Activated CD4-positive, alpha-beta T cell treated with anti-CD3 and anti-CD28 coated beads, Interleukin-2, amount 50 U/mL, for 24 hours (primary cell): ENCODE measurements at regions not wholly inside any gene's neighbourhood (a gene's known extent, or its start where the extent isn't known, plus 50 kb on each side); places are given as distances from the start of the nearest gene placed in this dataset.

Experiments
- DNase-seq, 2 donors: peaks; one replicate each; pipeline ENCODE4 v3.0.0-alpha.2; 2020; ENCODE audit warnings: low read depth in 1 of 2, low spot score in 1 of 2

- no peak for DNase-seq
These were observed 229.7 kb upstream of the NCAM1 start for GRCh38 chr11:112731538-112731937.

DNA sequence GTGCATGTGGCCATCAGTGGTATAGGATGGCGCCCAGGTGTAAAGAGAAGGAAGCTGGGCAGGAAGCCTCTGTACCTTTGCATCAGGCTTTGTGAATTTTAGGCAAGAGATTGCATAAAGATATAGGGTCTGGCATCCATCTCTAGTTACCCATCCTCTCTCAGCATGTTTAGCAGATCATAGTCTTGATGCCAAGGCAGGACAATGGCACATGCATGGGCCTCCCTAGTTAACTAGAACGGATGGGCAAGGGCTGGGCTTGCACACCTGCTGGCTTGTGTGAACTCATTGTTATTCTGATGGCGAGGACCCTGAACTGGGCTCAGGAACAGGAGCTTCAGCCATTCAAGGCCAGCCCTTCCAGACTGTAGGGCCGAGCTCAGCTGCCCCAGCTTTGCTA is 229.2 kb upstream of the NCAM1 start:
- DNase-seq: no peak

DNA sequence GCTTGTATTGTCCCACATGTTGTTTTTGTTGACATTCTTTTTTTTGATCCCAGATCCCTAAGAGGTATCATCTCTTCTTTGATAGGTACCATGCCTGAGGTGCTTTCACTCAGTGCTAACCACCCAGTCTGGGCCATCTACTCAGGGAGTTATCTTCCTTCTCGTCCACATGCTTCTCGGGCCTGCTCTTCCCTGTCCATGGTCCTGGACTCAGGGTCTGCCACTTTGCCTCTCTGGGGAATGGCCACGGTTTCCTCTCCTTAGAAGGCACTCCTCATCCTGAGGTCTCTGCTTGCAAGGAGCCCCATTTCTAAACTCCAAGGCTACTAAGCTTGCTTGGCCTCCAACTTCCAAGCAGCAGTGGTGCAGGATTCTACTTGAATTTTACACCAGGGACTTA is 227.0 kb upstream of the NCAM1 start:
- DNase-seq: no peak

DNA sequence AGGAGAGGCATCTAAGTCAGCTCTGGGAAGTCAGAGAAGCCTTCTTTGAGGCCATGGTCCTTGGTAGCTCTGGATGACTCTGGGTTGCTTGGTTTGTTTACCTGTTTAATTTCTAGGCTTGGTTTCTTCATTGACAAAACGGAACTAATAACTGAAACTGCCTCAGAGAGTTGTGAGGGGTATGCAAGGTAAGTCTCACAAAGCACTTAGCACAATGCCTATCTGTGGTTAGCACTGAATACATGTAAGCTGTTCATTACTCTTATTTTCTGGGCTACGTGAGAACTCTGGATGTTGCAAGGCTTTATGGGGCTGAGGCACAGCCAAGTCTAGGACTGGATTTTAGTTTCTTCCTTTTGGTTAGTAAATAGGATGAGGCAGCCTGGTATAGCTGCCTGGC is 225.8 kb upstream of the NCAM1 start:
- no peak for DNase-seq

- DNase-seq: no peak
These were observed 217.2 kb upstream of the NCAM1 start for GRCh38 chr11:112744041-112744440.

DNA sequence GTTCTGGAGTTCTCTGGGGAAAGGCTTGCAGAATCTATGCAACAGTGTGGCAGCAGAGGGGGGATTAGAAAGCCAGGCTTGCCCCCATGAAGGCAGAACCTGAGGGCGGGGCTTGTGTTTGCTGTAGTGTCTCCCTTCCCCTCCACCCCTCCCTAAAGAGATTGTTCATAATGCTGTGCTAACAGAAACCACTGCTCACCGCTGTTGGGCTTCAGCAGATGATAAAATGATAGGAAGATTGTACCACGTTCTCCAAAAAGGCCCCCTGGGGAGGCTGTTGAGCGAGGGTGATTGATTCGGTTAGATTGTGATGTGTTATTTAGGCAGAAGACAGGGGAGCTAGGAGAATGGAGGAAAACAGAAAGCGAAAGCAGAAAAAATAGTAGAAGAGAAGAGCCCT is 215.2 kb upstream of the NCAM1 start:
- DNase-seq: no peak

DNA sequence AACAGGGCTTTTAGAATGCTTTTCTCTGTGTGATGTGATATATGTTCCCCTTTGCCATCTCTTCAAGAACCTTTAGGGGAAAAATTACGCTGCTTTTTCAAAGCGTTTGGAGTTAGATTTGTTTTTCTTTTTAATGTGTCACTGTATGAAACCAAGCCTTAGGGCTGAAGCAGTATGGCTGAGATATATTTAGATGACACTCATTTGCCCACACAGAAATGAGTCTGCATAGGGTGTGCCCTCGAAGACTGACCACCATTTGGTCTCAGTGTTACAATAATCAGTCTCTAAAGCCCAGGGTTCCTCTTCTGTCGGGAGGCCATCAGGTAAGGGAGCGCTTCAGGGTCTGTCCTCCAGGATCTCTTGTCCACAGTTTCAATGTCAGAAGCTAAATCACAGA is 213.0 kb upstream of the NCAM1 start:
- no peak for DNase-seq

- DNase-seq: no peak
These were observed 212.3 kb upstream of the NCAM1 start for GRCh38 chr11:112748713-112749543.

DNA sequence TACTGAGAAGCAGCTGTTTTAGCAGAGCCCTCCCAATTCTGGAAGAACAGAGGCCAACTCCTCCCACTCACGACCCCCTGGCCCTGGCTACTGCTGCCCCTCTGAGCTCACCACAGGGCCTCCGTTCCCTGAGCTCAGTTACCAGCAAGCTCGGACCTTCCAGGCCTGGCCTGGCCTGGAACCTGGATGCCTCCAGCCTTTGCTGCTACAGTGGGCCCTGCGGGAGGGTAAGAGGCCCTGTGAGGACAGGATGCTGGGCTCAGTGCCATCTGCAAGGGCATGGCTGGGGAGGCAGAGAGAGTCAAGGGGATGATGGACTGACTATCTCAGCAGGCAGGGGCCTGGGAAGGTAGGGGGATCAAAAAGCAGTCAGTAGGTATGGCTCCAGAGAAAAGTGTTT is 209.9 kb upstream of the NCAM1 start:
- DNase-seq: no peak

- no peak for DNase-seq
These were observed 209.4 kb upstream of the NCAM1 start for GRCh38 chr11:112751772-112752171.

GRCh38 chr11:112752563-112752962 is 208.7 kb upstream of the NCAM1 start:
- no peak for DNase-seq

DNA sequence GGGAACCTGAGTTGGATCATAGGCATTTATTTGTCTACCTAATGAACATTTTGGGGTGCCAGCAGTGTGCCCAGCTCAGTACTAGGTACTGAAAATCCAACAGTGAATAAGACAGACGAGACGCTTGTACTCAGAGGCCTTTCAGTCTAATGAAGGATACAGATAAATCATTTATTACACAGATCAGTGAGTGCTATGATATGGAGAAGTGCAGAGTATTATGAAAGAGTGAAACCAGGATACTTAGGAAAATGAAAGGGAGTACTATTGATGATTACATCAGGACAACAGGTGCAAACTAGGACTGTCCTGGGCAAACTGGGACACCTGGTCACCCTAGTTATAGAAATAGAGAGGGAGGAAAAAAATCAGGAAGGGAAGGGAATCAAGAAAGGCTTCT is 207.5 kb upstream of the NCAM1 start:
- no peak for DNase-seq

DNA sequence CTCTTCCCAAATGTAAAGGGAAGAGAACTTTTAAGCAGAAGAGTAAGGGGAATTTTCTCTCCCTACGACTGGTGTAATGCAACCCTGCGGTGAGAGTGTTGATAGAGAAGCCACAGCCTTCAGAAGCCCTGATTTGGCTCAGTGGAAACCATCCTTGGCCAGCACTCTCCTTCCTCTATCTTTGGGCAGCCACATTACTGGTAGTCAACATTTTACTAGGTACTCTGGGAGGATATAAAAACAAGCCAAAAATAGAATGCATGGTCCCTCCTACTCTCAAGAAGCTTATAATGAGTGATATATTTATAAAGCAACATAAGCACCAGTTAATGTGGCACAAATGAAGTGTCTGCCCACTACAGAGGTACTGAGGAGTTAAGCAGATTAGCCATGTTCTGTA is 201.8 kb upstream of the NCAM1 start:
- DNase-seq: no peak

- no peak for DNase-seq
These were observed 200.7 kb upstream of the NCAM1 start for GRCh38 chr11:112760396-112761059.

- no peak for DNase-seq
These were observed 199.1 kb upstream of the NCAM1 start for GRCh38 chr11:112761911-112762706.

DNA sequence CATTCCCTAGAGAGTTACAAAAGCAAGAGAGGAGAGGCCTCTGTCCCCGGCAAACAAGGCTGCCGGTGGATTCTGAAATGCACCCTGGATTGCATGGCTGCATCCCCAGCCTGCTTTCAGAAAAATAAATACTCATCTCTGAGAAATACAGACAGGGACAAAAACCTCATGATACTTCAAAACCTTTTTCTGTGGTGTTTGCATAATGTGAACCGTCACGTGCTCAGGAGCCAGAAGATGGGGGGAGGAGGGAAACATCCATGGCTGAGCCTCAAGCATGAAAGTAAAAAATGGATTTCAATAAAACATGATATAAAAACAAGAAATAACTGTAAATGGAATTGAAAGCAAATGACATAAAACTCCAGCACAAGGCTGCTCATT is 198.5 kb upstream of the NCAM1 start:
- no peak for DNase-seq

GRCh38 chr11:112765337-112765736 is 195.9 kb upstream of the NCAM1 start:
- DNase-seq: no peak

DNA sequence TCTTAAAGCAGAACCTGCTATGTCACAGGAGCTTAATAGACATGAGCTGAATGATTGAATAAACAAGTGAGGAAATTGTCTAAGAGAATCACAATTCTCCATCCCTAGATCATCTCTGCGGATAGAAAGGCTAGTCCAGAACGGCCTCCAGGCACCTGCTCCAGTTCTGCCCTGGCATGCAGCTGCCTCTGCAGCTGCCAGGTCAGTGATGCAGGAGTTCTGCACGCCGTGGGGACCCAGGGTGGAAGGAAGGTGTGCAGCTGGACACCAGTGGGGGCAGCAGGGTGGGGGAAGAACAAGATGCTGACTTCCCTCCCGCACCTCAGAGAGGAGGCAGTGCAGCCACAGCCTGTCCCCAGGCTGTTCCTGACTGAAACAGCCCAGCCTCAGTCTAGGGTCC is 192.1 kb upstream of the NCAM1 start:
- no peak for DNase-seq

DNA sequence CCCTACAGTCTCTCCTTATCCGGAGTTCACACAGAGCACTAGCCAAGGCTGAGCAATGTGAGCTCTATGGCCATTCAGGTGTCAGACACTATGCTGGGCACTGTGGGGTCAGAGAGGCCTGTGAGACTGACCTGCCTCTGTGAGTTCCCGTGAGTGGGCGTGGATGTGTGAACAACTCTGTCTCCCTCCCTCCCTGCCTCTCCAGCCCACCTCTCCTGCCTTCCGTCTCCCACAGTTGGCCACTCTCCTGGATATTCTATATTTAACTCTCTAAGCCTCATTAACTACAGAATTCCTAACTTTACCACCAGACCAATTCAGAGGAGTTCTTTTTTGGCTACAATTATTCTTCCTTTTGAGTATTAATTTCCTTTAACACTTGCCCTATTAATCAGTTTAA is 191.6 kb upstream of the NCAM1 start:
- no peak for DNase-seq

- DNase-seq: no peak
These were observed 191.2 kb upstream of the NCAM1 start for GRCh38 chr11:112770033-112770432.

GRCh38 chr11:112770487-112770886 is 190.7 kb upstream of the NCAM1 start:
- no peak for DNase-seq

DNA sequence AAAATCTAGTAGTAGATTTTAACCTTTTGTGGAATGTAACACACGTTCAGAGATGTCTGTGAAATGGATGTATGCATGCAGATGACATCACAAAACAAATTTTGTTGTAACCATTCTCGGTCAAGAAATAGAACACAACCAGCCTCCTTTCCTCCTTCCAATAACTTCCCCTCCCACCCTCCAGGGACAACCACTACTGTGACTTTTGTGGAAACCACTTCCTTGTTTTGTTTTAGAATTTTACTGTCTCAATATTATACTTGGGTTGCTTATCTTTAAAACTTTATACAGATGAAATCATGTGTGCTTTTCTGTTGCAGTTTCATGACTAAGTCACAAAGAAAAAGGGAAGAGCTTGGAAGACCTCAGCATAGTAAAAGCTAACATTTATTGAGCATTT is 189.4 kb upstream of the NCAM1 start:
- no peak for DNase-seq
